EL (cell line): ENCODE measurements at regions not wholly inside any gene's neighbourhood (a gene's known extent, or its start where the extent isn't known, plus 50 kb on each side); places are given as distances from the start of the nearest gene placed in this dataset.

ENCODE experiments used
- DNase-seq: peaks from one replicate; pipeline ENCODE4 v3.0.0-alpha.2; 2016

GRCh38 chr5:2135354-2135753, 252.6 kb upstream of the IRX4 start:
- no peak for DNase-seq

- no peak for DNase-seq
Observed at GRCh38 chr5:2134543-2135292, 252.0 kb upstream of the IRX4 start.

GRCh38 chr5:2133936-2134335, 251.2 kb upstream of the IRX4 start:
- DNase-seq: no peak

GRCh38 chr5:2133080-2133479, 250.4 kb upstream of the IRX4 start:
- no peak for DNase-seq

GRCh38 chr5:2132497-2132847, 249.7 kb upstream of the IRX4 start:
- no peak for DNase-seq

- DNase-seq: no peak
Observed at GRCh38 chr5:2131826-2132496, 249.2 kb upstream of the IRX4 start.

GRCh38 chr5:2131196-2131595, 248.5 kb upstream of the IRX4 start:
- DNase-seq: no peak

- no peak for DNase-seq
Observed at GRCh38 chr5:2130361-2130760, 247.6 kb upstream of the IRX4 start.

GRCh38 chr5:2129568-2130272, 247.0 kb upstream of the IRX4 start:
- no peak for DNase-seq

GRCh38 chr5:2128686-2129355, 246.1 kb upstream of the IRX4 start:
- no peak for DNase-seq

GRCh38 chr5:2126512-2126911, 243.8 kb upstream of the IRX4 start:
- DNase-seq: no peak

- no peak for DNase-seq
Observed at GRCh38 chr5:2125901-2126265, 243.2 kb upstream of the IRX4 start.

GRCh38 chr5:2125171-2125900, 242.6 kb upstream of the IRX4 start:
- no peak for DNase-seq

GRCh38 chr5:2124434-2125170, 241.9 kb upstream of the IRX4 start:
- no peak for DNase-seq

- DNase-seq: no peak
Observed at GRCh38 chr5:2123874-2124273, 241.1 kb upstream of the IRX4 start.

- DNase-seq: no peak
Observed at GRCh38 chr5:2120361-2120760, 237.6 kb upstream of the IRX4 start.

- DNase-seq: no peak
Observed at GRCh38 chr5:2119573-2119972, 236.8 kb upstream of the IRX4 start.

GRCh38 chr5:2113348-2114131, 230.8 kb upstream of the IRX4 start:
- no peak for DNase-seq

- no peak for DNase-seq
Observed at GRCh38 chr5:2112173-2113025, 229.7 kb upstream of the IRX4 start.

- DNase-seq: no peak
Observed at GRCh38 chr5:2111569-2112105, 228.9 kb upstream of the IRX4 start.
